GF-D8 (cell line): ENCODE measurements at regions not wholly inside any gene's neighbourhood (a gene's known extent, or its start where the extent isn't known, plus 50 kb on each side); places are given as distances from the start of the nearest gene placed in this dataset.

ENCODE experiments used
- DNase-seq: peaks from one replicate; lab custom pipeline; 2025; lab: John Stamatoyannopoulos, UW

DNA sequence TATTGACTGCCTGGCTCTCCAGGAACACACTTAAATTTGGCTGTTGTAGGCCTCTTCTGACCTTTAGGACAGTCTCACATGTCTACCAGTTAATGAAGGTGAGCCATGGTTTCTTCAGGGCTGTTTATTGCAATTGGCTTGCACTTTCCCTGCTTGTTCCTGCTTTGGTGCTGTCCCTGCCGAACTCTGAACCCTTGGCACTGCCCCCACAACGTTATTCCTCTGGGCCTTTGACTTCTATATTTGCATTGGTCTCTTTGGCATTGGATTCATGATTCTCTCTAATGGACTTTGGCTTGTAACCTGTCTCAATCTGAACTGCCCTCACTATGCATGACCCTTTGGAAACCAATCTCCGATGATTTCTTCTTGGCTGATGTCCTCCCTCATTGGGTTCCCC, 299.4 kb downstream of the UTP18 start:
- no peak for DNase-seq

DNA sequence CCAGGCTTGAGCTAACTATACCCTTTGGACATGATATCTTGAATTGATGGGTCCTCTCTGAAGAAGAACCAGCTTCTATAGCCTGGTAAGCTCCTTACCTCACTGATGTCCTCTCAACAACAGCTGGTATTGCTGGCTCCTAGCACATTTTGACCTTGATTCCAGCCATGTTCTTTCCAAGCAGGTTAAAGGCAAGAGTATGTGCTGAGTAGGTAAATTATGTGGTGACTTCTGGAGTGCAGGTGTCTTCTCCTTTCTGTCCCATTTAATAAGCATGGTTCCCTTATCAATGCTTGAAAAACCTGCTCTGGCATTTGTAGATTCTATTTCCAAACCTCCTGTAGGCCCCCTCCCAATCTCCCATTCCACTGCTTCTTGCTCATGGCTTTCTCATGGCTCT, 300.1 kb downstream of the UTP18 start:
- no peak for DNase-seq

- no peak for DNase-seq
Measured at GRCh38 chr17:51563961-51564360, 303.6 kb downstream of the UTP18 start.

- DNase-seq: no peak
Measured at GRCh38 chr17:51572115-51572514, 311.8 kb downstream of the UTP18 start.
